ENCODE measurements at regions not wholly inside any gene's neighbourhood (a gene's known extent, or its start where the extent isn't known, plus 50 kb on each side); places are given as distances from the start of the nearest gene placed in this dataset.

DNA sequence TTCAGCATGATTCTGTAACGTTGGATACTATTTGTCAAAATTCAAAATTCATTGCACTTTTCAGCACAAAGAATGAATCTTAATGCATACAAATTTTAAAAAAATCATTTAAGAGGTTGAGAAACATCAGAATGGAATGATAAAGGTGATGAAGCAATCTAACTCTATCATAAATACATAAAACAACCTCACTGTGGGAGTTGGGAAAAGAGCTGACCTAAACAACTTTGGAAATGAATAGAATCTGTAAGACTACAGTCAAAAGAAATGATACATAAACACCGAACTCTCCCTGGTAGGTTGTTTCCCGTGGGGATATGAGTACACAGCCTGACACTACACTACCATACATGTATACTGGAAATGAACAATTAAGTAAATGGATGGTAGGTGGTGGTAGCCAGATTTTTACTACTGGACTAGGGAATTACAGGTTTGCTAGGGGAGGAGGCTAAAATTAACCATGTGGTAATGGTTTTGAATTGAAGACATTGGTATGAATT is 64.9 kb upstream of the PARP11 start:
- intact Hi-C loops (cut with micrococcal nuclease) = no loop called here
- peaks cover 70% of the 10 kb centered on the region for H3K27me3 Mint-ChIP-seq (ENCODE audit: insufficient read depth, unreplicated experiment)
- no peaks in the 10 kb centered on the region for H3K9me3 Mint-ChIP-seq (ENCODE audit: unreplicated experiment)
- ChIA-PET POLR2A (interaction anchor here (0.7 kb wide), 1 partner anchor 168 kb away, joined by 5 read pairs; no protein-coding TSS in a partner anchor), CTCF (interaction anchor here (0.6 kb wide), 1 partner anchor 415 kb away, joined by 4 read pairs; no protein-coding TSS in a partner anchor)
- DNase-seq (ENCODE audit: unreplicated experiment) = no peak
- BruUV-seq (replicated peaks) = no TSS peak
- H3K4me1 Mint-ChIP-seq (ENCODE audit: insufficient read depth, unreplicated experiment) = no peaks in the 10 kb centered on the region
- H3K36me3 Mint-ChIP-seq (ENCODE audit: insufficient read depth, unreplicated experiment) = no peaks in the 10 kb centered on the region
- TF ChIP-seq, protein P1, sequence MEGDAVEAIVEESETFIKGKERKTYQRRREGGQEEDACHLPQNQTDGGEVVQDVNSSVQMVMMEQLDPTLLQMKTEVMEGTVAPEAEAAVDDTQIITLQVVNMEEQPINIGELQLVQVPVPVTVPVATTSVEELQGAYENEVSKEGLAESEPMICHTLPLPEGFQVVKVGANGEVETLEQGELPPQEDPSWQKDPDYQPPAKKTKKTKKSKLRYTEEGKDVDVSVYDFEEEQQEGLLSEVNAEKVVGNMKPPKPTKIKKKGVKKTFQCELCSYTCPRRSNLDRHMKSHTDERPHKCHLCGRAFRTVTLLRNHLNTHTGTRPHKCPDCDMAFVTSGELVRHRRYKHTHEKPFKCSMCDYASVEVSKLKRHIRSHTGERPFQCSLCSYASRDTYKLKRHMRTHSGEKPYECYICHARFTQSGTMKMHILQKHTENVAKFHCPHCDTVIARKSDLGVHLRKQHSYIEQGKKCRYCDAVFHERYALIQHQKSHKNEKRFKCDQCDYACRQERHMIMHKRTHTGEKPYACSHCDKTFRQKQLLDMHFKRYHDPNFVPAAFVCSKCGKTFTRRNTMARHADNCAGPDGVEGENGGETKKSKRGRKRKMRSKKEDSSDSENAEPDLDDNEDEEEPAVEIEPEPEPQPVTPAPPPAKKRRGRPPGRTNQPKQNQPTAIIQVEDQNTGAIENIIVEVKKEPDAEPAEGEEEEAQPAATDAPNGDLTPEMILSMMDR (IDR thresholded peaks at IDR 0.05; ENCODE audit: unreplicated experiment) = no peak
- H3K27ac Mint-ChIP-seq (ENCODE audit: low read depth, unreplicated experiment) = no peak overlapping the region
- H3K4me3 Mint-ChIP-seq (ENCODE audit: unreplicated experiment) = no peak overlapping the region

DNA sequence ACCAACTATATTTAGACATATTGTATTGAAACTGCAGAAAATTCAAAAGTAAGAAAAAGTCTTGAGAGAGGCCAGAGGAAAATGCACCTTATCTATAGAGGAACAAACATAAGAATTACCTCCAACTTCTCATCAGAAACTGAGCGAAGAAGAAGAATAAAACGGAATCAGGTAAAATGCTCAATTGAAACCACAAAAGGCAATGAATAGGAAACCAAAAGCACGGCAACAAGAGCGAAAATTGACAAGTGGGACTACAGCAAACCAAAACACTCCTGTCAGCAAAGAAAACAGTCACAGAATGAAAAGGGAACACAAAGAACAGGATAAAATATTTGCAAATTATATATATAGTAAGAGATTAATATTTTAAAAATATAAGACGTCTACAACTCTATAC is 61.9 kb upstream of the PARP11 start:
- H3K4me3 Mint-ChIP-seq (ENCODE audit: unreplicated experiment) = no peak overlapping the region
- no peak overlapping the region for H3K27ac Mint-ChIP-seq (ENCODE audit: low read depth, unreplicated experiment)
- CTCF ChIA-PET = interaction anchor here (0.7 to 1.7 kb wide), 3 partner anchors 50 to 1141 kb away, joined by 3 to 6 read pairs (median 3); no protein-coding TSS in a partner anchor

DNA sequence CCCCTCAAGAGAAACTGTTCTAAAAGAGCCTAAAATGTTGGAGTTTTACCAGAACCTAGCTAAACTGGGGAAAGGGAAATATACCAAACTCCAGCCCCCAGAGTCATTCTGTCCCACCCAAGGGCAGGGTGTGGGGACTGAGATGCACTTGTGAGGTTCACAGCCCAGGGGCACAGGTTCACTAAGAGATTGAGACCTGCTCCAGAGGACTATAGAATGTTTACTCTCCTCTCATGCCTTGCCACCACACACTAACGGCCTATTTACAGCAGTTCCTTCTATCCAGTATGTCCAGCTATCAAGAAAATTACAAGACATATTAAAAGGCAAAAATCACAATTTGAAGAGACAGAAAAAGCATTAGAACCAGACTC is 60.6 kb upstream of the PARP11 start:
- H3K36me3 Mint-ChIP-seq (ENCODE audit: insufficient read depth, unreplicated experiment) = no peaks in the 10 kb centered on the region
- no peak for DNase-seq (ENCODE audit: unreplicated experiment)
- no peaks in the 10 kb centered on the region for H3K9me3 Mint-ChIP-seq (ENCODE audit: unreplicated experiment)
- H3K4me3 Mint-ChIP-seq (ENCODE audit: unreplicated experiment) = no peak overlapping the region
- POLR2A ChIA-PET = no interaction called here
- intact Hi-C loops (cut with micrococcal nuclease) = no loop called here
- CTCF ChIA-PET = interaction anchor here (0.5 to 1.7 kb wide), 5 partner anchors 16 to 343 kb away, joined by 3 to 6 read pairs (median 4); no protein-coding TSS in a partner anchor
- TF ChIP-seq, protein P1 (IDR thresholded peaks at IDR 0.05; ENCODE audit: unreplicated experiment) = no peak
- BruUV-seq (replicated peaks) = no TSS peak
- H3K4me1 Mint-ChIP-seq (ENCODE audit: insufficient read depth, unreplicated experiment) = no peaks in the 10 kb centered on the region
- no peak overlapping the region for H3K27ac Mint-ChIP-seq (ENCODE audit: low read depth, unreplicated experiment)
- peaks cover 79% of the 10 kb centered on the region for H3K27me3 Mint-ChIP-seq (ENCODE audit: insufficient read depth, unreplicated experiment)

More for the DNA sequence above, 61.9 kb upstream of the PARP11 start:
- POLR2A ChIA-PET = interaction anchor here (0.6 kb wide), 1 partner anchor 614 kb away, joined by 3 read pairs; no protein-coding TSS in a partner anchor
- no peaks in the 10 kb centered on the region for H3K36me3 Mint-ChIP-seq (ENCODE audit: insufficient read depth, unreplicated experiment)
- intact Hi-C loops (cut with micrococcal nuclease) = no loop called here
- no TSS peak for BruUV-seq (replicated peaks)
- TF ChIP-seq, protein P1 (IDR thresholded peaks at IDR 0.05; ENCODE audit: unreplicated experiment) = no peak
- no peaks in the 10 kb centered on the region for H3K4me1 Mint-ChIP-seq (ENCODE audit: insufficient read depth, unreplicated experiment)
- no peaks in the 10 kb centered on the region for H3K9me3 Mint-ChIP-seq (ENCODE audit: unreplicated experiment)
- peaks cover 78% of the 10 kb centered on the region for H3K27me3 Mint-ChIP-seq (ENCODE audit: insufficient read depth, unreplicated experiment)
- DNase-seq (ENCODE audit: unreplicated experiment) = no peak

DNA sequence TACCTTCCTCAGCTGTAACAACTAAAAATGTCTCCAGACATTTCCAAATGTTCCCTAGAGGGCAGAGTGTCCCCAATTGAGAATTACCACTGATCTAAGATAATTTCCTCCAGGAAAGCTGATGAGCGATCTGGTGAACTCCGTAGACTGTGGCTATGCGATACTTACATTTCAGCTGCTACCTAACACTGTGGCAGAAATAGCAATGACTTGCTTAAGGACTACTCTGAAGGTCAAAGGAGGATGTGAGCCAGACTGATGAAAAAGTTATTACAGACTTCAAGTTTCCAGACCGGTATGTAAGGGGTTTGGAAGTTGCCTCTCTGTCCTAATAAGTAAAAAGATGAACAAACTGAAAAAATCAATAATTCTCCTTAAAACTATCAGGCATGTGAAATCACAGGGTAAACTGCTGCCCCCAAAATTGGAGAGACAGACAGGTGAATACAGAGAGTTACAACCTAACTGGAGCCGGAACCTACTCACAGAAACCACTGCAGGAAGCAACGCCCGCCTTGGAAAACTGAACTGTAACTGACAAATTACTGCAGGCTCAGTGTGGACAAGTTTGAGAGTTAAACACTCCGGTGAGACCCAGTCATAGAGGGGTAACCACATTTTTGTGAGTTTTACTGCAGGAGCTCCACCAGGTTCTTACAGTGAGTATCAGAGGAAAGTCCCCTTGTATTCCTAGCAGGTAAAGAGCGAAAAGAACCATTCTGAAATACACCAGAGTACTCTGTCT is 60.0 kb upstream of the PARP11 start:
- H3K27me3 Mint-ChIP-seq (ENCODE audit: insufficient read depth, unreplicated experiment) = peaks cover 79% of the 10 kb centered on the region
- H3K27ac Mint-ChIP-seq (ENCODE audit: low read depth, unreplicated experiment) = no peak overlapping the region
- H3K4me3 Mint-ChIP-seq (ENCODE audit: unreplicated experiment) = no peak overlapping the region
- POLR2A ChIA-PET = no interaction called here
- H3K4me1 Mint-ChIP-seq (ENCODE audit: insufficient read depth, unreplicated experiment) = no peaks in the 10 kb centered on the region
- DNase-seq (ENCODE audit: unreplicated experiment) = no peak
- TF ChIP-seq, protein P1 (IDR thresholded peaks at IDR 0.05; ENCODE audit: unreplicated experiment) = no peak
- no peaks in the 10 kb centered on the region for H3K9me3 Mint-ChIP-seq (ENCODE audit: unreplicated experiment)
- BruUV-seq (replicated peaks) = no TSS peak
- CTCF ChIA-PET = interaction anchor here (1.2 to 1.7 kb wide), 3 partner anchors 48 to 343 kb away, joined by 3 to 6 read pairs (median 6); no protein-coding TSS in a partner anchor
- no peaks in the 10 kb centered on the region for H3K36me3 Mint-ChIP-seq (ENCODE audit: insufficient read depth, unreplicated experiment)
- intact Hi-C loops (cut with micrococcal nuclease) = no loop called here

All from MCF 10A (cell line).